ENCODE measurements at regions not wholly inside any gene's neighbourhood (a gene's known extent, or its start where the extent isn't known, plus 50 kb on each side); places are given as distances from the start of the nearest gene placed in this dataset.

DNA sequence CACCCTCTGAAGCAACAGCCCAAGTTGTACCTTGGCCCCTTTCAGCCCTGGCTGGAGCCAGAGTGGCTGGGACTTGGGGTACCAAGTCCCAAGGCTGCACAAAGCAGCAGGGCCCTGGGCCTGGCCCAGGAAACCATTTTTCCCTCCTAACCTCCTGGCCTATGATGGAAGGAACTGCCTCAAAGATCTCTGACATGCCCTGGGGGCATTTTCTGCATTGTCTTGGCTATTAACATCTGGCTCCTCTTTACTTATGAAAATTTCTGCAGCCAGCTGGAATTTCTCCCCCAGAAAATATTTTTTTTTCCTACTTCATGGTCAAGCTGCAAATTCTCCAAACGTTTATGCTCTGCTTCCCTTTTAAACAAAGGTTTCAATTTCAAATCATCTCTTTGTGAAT lies 269.4 kb upstream of the CDYL start:
- DNase-seq (ENCODE audit: low read depth): no peak
- TF ChIP-seq, protein P1, sequence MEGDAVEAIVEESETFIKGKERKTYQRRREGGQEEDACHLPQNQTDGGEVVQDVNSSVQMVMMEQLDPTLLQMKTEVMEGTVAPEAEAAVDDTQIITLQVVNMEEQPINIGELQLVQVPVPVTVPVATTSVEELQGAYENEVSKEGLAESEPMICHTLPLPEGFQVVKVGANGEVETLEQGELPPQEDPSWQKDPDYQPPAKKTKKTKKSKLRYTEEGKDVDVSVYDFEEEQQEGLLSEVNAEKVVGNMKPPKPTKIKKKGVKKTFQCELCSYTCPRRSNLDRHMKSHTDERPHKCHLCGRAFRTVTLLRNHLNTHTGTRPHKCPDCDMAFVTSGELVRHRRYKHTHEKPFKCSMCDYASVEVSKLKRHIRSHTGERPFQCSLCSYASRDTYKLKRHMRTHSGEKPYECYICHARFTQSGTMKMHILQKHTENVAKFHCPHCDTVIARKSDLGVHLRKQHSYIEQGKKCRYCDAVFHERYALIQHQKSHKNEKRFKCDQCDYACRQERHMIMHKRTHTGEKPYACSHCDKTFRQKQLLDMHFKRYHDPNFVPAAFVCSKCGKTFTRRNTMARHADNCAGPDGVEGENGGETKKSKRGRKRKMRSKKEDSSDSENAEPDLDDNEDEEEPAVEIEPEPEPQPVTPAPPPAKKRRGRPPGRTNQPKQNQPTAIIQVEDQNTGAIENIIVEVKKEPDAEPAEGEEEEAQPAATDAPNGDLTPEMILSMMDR (IDR thresholded peaks at IDR 0.05; ENCODE audit: insufficient read depth, low read length): no peak

DNA sequence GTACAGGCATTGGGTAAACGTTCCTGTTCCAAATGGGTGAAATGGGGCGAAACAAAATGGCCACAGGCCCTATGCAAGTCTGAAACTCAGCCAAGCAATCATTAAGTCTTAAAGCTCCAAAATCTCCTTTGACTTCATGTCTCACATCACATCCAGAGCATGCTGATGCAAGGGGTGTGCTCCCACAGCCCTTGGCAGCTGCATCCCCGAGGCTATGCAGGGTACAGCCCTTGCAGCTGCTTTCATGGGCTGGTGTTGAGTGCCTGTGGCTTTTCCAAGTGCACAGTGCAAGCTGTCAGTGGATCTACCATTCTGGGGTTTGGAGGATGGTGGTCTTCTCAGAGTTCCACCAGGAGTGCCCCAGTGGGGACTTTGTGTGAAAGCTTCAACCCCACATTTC lies 270.0 kb upstream of the CDYL start:
- DNase-seq (ENCODE audit: low read depth): peak; percentile 4
- TF ChIP-seq, protein P1 (IDR thresholded peaks at IDR 0.05; ENCODE audit: insufficient read depth, low read length): no peak
- no peak overlapping the region for H3K4me3 ChIP-seq (ENCODE audit: low read depth, low read length)

More for the DNA sequence above, 269.4 kb upstream of the CDYL start:
- no peak overlapping the region for H3K4me3 ChIP-seq (ENCODE audit: low read depth, low read length)

DNA sequence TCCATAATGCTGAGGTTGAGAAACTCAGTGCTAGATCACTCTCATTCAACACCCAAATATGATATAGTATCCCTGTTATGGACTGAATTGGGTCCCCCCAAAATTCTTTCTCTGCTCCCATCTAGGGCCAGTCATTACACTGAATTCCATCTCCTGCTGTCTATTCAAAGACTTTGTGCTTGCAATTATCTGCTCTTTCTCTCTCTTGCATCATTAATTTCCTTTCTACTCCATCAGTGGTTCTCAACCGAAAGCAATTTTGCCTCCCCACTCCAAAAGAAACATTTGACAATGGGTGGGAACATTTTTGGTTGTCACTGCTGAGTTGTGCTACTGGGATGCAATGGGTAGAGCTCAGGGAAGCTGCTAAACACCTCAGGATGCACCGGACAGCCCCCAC lies 271.5 kb upstream of the CDYL start:
- TF ChIP-seq, protein P1 (IDR thresholded peaks at IDR 0.05; ENCODE audit: insufficient read depth, low read length): no peak
- DNase-seq (ENCODE audit: low read depth): peak; percentile 30
- no peak overlapping the region for H3K4me3 ChIP-seq (ENCODE audit: low read depth, low read length)

DNA sequence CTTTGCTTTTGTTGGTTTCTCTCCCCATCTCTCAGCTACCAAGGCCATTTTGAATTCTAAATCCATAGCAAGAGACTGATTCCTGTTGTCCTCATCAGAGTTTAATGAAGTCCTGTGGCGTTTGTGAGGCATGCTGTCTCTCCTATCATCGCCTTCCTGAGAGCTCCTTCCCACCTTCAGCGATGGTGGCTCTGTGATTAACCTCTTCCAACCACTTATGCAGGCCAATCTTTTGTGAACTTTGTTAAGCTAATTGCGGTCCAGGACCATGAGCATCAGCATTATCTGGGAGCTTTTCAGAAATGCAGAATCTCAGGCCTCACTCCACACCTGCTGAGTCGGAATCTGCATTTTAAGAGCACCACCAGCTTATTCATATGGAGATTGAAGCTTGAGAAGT lies 272.5 kb upstream of the CDYL start:
- TF ChIP-seq, protein P1 (IDR thresholded peaks at IDR 0.05; ENCODE audit: insufficient read depth, low read length): no peak
- H3K4me3 ChIP-seq (ENCODE audit: low read depth, low read length): no peak overlapping the region
- DNase-seq (ENCODE audit: low read depth): no peak

DNA sequence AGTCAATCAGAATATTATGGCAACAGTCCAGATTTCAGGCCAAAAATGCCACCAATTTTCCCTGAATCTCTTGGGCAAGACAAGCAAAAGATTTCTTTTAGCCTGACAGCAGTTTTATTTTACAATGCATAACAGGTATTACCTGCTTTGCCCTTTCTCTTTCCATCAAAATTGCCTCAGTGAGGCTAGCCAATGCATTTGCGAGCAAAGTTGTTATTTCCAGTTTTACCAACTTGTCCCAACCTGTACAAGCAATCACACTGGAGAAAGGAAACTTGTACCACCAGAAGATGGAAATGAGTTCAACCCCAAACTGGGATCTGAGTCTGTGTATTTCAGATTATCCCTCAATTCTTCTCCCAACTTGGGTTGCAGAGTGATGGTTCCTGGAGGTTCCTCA lies 279.9 kb upstream of the CDYL start:
- TF ChIP-seq, protein P1 (IDR thresholded peaks at IDR 0.05; ENCODE audit: insufficient read depth, low read length): no peak
- no peak for DNase-seq (ENCODE audit: low read depth)
- no peak overlapping the region for H3K4me3 ChIP-seq (ENCODE audit: low read depth, low read length)

DNA sequence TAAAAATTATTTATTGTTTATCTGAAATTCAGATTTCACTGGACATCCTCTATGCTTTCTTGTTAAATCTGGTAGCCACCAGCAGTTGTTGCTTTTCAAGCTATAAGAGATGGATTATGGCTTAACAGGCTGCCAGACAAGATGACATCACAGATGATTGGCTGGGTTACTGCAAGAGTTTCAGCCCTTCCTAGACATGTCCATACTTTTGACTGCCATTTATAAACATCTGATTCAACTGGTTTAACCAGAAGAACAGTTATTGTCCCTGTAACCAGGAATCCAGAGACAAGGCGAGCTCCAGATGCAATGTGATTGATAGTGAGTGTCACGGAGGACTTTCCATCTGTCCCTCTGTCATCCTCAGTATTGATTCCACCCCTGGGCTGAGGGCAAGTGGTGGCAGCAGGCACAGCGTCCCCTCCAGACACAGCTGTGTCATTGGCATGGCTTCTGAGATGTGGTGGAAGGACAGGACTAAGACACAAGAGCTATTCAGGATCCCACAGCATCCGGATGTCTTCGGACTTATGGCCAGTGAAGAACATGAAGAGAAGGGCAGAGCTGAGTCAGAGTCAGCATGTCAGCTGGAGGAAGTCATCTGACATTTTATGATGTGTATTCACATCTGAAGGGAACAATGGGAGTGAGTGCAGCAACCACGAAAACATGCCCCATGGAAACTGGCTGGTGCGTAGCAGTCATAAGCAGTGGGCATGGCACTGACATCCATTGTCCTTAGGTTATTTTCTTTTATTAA lies 284.5 kb upstream of the CDYL start:
- DNase-seq (ENCODE audit: low read depth): no peak
- no peak overlapping the region for H3K4me3 ChIP-seq (ENCODE audit: low read depth, low read length)
- TF ChIP-seq, protein P1 (IDR thresholded peaks at IDR 0.05; ENCODE audit: insufficient read depth, low read length): no peak

DNA sequence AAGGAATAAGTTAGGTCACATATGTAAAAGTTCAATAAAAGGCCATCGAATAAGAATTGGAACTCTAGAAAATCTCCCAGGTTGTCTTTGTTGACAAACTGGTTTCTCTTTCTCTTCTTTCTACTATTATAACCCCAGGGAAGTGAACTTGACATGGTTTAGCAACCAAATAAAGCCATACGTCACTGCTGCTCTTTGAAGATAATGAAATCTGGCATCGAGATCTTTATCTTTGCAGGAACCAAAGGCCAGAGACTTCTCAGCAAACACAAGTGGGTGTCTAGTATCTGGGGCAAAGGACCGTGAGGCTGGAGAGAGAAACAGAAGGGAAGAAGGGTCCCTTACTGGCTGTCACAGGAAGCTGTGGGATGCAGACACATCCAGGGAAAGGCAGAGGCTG lies 286.7 kb upstream of the CDYL start:
- TF ChIP-seq, protein P1 (IDR thresholded peaks at IDR 0.05; ENCODE audit: insufficient read depth, low read length): no peak
- no peak overlapping the region for H3K4me3 ChIP-seq (ENCODE audit: low read depth, low read length)
- no peak for DNase-seq (ENCODE audit: low read depth)

Data from fibroblast of the aortic adventitia (primary cell).